Mucosa of stomach (tissue), 1 donor: ENCODE measurements at regions not wholly inside any gene's neighbourhood (a gene's known extent, or its start where the extent isn't known, plus 50 kb on each side); places are given as distances from the start of the nearest gene placed in this dataset.

Experiments used
- H3K27me3 ChIP-seq: one replicate; pipeline ENCODE4 v1.7.0; 2013; ENCODE audit warnings: mild to moderate bottlenecking, low read length; ENCODE audit not compliant: control insufficient read depth, insufficient read depth
- H3K36me3 ChIP-seq: one replicate; pipeline ENCODE4 v1.7.0; 2013; ENCODE audit warnings: low read length; ENCODE audit not compliant: control insufficient read depth, insufficient read depth
- H3K4me1 ChIP-seq: one replicate; pipeline ENCODE4 v1.7.0; 2013; ENCODE audit warnings: mild to moderate bottlenecking, low read length; ENCODE audit not compliant: control insufficient read depth, insufficient read depth
- H3K4me3 ChIP-seq: one replicate; pipeline ENCODE4 v1.7.0; 2013; ENCODE audit warnings: low read length
- H3K9ac ChIP-seq: one replicate; pipeline ENCODE4 v1.7.0; 2013; ENCODE audit warnings: mild to moderate bottlenecking, low read length, moderate library complexity
- H3K9me3 ChIP-seq: one replicate; pipeline ENCODE4 v1.7.0; 2013; ENCODE audit warnings: mild to moderate bottlenecking, low read length, moderate library complexity; ENCODE audit not compliant: control insufficient read depth
- donor health status: Pancreatic carcinoma.

DNA sequence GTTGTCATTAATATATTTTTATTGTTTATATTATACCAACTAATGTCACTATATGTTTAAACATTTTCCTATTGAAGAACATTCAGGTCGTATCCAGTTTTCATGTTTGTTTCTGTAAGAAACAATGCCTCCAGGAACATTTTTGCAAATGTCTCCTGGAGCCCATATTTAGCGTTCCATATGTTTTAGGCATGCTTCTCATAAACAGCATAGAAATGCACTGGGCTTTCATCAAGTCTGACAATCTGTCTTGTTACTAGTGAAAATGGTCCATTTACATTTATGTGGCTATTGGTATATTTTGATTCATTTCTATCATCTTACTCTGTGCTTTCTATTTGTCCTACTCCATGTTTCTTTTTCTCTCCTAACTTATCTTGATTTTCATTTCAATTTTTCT lies 431.7 kb downstream of the TFAP2A start:
- no peaks in the 10 kb centered on the region for H3K27me3 ChIP-seq
- H3K9me3 ChIP-seq: no peaks in the 10 kb centered on the region
- H3K36me3 ChIP-seq: no peaks in the 10 kb centered on the region
- H3K9ac ChIP-seq: no peak overlapping the region
- no peaks in the 10 kb centered on the region for H3K4me1 ChIP-seq
- H3K4me3 ChIP-seq: no peak overlapping the region

GRCh38 chr6:9982215-9982614 lies 432.7 kb downstream of the TFAP2A start:
- H3K9ac ChIP-seq: no peak overlapping the region
- H3K36me3 ChIP-seq: no peaks in the 10 kb centered on the region
- no peaks in the 10 kb centered on the region for H3K4me1 ChIP-seq
- no peaks in the 10 kb centered on the region for H3K27me3 ChIP-seq
- no peaks in the 10 kb centered on the region for H3K9me3 ChIP-seq
- no peak overlapping the region for H3K4me3 ChIP-seq

DNA sequence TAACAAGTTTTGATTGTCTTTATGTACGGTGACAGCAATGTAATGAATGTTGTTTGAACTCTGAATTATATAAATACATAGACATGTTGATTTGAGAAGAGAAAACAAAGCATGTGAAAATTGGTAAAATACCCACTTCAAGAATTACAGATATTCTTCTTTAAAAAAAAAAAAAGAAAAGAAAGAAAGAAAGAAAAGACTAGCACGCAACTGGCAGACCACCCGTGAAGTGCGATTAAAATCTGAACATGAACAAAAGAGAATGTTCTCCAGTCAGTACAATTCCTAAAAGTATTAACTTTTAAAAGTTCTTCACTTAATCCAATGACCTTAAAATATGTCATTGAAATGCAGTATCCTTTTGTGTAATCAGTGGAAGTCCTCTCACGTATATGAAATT lies 434.9 kb downstream of the TFAP2A start:
- Histone ChIP-seq H3K27me3 (no peaks in the 10 kb centered on the region), H3K9me3 (no peaks in the 10 kb centered on the region), H3K4me3 (no peak overlapping the region), H3K4me1 (no peaks in the 10 kb centered on the region), H3K36me3 (no peaks in the 10 kb centered on the region), H3K9ac (no peak overlapping the region)

DNA sequence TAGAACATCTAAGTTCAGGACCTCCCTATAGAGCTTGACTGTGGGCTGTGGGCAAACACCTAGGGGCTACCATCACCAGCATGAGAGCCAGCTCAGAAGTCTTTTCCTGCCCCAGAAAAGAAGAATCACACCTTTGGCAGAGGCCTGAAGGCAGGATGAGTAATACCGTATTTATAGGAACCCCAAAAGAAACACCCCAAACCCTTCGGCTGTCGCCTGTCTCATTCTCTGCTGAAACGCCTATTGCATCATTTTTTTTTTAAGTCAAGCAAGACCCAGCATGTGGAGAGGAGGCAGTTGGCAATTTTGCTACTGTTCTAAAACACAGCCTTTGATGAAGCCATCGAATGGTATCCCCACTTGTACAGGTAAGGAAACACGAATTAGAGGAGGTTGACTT lies 436.4 kb downstream of the TFAP2A start:
- Histone ChIP-seq H3K9me3 (no peaks in the 10 kb centered on the region), H3K9ac (no peak overlapping the region), H3K4me1 (no peaks in the 10 kb centered on the region), H3K27me3 (no peaks in the 10 kb centered on the region), H3K4me3 (no peak overlapping the region), H3K36me3 (no peaks in the 10 kb centered on the region)

DNA sequence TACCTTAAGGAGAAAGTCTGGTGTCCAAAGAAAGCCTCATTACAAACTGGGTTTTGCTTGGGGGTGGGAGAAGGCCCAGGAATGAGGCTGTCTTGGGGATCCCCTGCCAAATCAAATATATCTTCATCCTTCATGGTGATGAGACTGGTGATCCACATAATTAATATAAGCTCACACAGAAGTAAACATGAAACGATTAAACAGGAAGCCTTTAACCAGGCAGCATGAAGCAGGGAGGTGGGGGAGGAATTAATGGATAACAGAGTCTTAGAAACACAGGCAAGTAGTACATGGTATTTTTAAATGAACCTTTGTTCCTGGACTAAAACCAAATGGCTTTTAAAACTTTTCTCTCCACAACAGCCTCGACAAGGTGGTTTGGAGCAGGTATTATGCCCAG lies 437.5 kb downstream of the TFAP2A start:
- no peaks in the 10 kb centered on the region for H3K36me3 ChIP-seq
- no peak overlapping the region for H3K4me3 ChIP-seq
- no peak overlapping the region for H3K9ac ChIP-seq
- H3K9me3 ChIP-seq: no peaks in the 10 kb centered on the region
- no peaks in the 10 kb centered on the region for H3K27me3 ChIP-seq
- H3K4me1 ChIP-seq: no peaks in the 10 kb centered on the region

GRCh38 chr6:9961646-9962045 lies 453.2 kb downstream of the TFAP2A start:
- no peak overlapping the region for H3K4me3 ChIP-seq
- H3K9ac ChIP-seq: no peak overlapping the region
- no peaks in the 10 kb centered on the region for H3K27me3 ChIP-seq
- H3K9me3 ChIP-seq: no peaks in the 10 kb centered on the region
- H3K4me1 ChIP-seq: no peaks in the 10 kb centered on the region
- no peaks in the 10 kb centered on the region for H3K36me3 ChIP-seq

DNA sequence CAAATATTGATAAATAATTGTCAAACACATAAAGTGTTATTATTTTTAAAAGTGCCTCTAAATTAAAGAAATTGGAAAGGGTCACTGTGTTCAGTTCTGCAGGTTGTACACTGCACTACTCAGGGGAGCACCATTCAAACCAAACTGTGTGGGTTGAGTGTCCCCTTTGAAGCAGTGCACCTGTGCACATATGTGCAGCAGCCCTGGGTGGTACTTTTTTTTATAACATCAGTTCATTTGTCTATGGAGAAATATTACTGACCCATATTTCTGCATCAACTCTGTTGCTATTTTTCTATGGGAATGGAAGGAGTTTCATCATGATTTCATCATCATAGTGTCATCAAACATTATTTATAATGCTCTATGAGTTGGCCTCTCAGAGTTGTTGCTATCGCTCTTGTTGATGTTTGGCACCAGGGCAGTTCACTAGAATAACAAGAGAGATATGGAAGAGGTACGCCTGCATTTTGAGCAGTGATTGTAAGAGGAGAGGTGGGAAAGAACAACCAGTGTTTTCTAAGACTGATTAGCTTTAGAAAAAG lies 457.6 kb downstream of the TFAP2A start:
- no peak overlapping the region for H3K4me3 ChIP-seq
- H3K36me3 ChIP-seq: no peaks in the 10 kb centered on the region
- H3K4me1 ChIP-seq: no peaks in the 10 kb centered on the region
- H3K9ac ChIP-seq: no peak overlapping the region
- no peaks in the 10 kb centered on the region for H3K27me3 ChIP-seq
- H3K9me3 ChIP-seq: no peaks in the 10 kb centered on the region

GRCh38 chr6:9948678-9949077 lies 466.2 kb downstream of the TFAP2A start:
- no peaks in the 10 kb centered on the region for H3K27me3 ChIP-seq
- H3K9me3 ChIP-seq: no peaks in the 10 kb centered on the region
- no peaks in the 10 kb centered on the region for H3K4me1 ChIP-seq
- H3K36me3 ChIP-seq: no peaks in the 10 kb centered on the region
- H3K4me3 ChIP-seq: no peak overlapping the region
- H3K9ac ChIP-seq: no peak overlapping the region

DNA sequence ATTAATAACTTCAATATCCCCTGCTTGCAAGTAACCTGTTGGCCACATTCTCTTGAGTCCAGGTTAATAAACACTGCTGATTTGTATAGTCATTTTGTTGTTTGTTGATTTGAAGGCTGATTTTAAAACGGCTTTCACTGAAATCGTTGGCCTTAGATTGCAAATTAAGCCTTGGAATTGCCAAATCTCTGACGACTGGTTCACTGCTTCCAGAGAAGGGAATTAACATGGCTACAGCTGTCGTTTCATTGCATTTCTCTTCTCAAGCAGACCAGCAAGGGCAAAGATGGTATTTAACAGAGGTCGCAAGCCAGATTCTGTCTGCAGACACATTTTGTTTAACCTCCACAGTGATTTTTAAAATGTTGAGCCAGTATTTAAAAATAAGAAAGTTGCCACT lies 470.9 kb downstream of the TFAP2A start:
- H3K9me3 ChIP-seq: no peaks in the 10 kb centered on the region
- no peaks in the 10 kb centered on the region for H3K27me3 ChIP-seq
- H3K36me3 ChIP-seq: no peaks in the 10 kb centered on the region
- H3K4me1 ChIP-seq: no peaks in the 10 kb centered on the region
- no peak overlapping the region for H3K4me3 ChIP-seq
- no peak overlapping the region for H3K9ac ChIP-seq

GRCh38 chr6:9943026-9943425 lies 471.8 kb downstream of the TFAP2A start:
- Histone ChIP-seq H3K27me3 (no peaks in the 10 kb centered on the region), H3K4me3 (no peak overlapping the region), H3K9me3 (no peaks in the 10 kb centered on the region), H3K4me1 (no peaks in the 10 kb centered on the region), H3K36me3 (no peaks in the 10 kb centered on the region), H3K9ac (no peak overlapping the region)

GRCh38 chr6:9942131-9942530 lies 472.7 kb downstream of the TFAP2A start:
- Histone ChIP-seq H3K4me3 (no peak overlapping the region), H3K27me3 (no peaks in the 10 kb centered on the region), H3K9me3 (no peaks in the 10 kb centered on the region), H3K36me3 (no peaks in the 10 kb centered on the region), H3K9ac (no peak overlapping the region), H3K4me1 (no peaks in the 10 kb centered on the region)

- Histone ChIP-seq H3K27me3 (no peaks in the 10 kb centered on the region), H3K4me3 (no peak overlapping the region), H3K9ac (no peak overlapping the region)
Observed at GRCh38 chr6:9938801-9939200, 476.1 kb downstream of the TFAP2A start.

GRCh38 chr6:9937031-9937763 lies 477.7 kb downstream of the TFAP2A start:
- Histone ChIP-seq H3K4me3 (no peak overlapping the region), H3K4me1 (no peaks in the 10 kb centered on the region), H3K9ac (no peak overlapping the region), H3K9me3 (no peaks in the 10 kb centered on the region), H3K36me3 (no peaks in the 10 kb centered on the region), H3K27me3 (no peaks in the 10 kb centered on the region)

More at GRCh38 chr6:9938801-9939200, 476.1 kb downstream of the TFAP2A start:
- no peaks in the 10 kb centered on the region for H3K9me3 ChIP-seq
- no peaks in the 10 kb centered on the region for H3K36me3 ChIP-seq
- no peaks in the 10 kb centered on the region for H3K4me1 ChIP-seq
